ENCODE measurements at regions not wholly inside any gene's neighbourhood (a gene's known extent, or its start where the extent isn't known, plus 50 kb on each side); places are given as distances from the start of the nearest gene placed in this dataset.
"Not testable (repeated sequence)": the region's sequence is repeated elsewhere in the genome, so short reads cannot be mapped to it uniquely, and the experiment has no call there.

- Mint-ChIP-seq H3K27ac (no peak overlapping the region), H3K4me3 (no peak overlapping the region)
- intact Hi-C loops (cut with micrococcal nuclease) = no loop called here
These were observed 102.5 kb upstream of the TRPM1 start for GRCh38 chr15:31203999-31204398.

DNA sequence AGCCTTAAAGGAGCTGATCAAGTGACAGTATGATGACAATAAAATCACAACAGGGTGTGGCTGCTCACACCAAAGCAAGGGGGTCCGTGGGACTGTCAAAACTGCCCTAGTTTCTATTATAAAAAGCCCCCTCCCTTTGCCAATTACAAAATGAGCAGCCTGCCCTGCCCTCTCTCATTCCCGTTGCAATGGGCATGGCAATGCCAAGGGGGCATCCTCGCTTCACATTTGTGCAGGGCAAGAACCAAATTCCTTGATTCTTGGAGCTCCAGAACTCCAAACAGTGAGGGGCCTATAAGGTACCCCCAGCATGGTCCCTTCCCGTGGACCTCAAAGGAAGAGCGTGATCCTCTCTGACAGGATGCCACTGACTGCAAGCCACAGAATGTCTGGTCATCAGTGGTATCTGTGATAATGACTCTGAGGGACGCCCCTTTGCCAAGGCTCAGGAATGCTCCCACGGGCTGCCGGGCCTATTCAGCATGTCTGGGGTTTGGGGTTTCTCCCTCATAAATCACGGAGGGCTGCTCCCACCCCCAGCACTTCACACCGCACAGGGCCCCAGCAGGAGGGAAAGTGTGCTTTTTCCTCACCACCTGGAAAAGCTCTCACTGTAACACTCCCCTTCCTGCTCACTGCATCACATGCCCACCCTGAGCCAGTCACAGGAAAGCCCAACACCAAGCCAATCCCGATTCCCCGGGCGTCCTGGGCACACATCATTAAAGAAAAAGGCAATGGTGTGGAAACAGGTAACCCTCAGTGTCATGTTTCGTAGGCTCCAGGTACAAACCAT lies 105.1 kb upstream of the TRPM1 start:
- peaks cover 13% of the 10 kb centered on the region for H3K27me3 Mint-ChIP-seq
- no peak overlapping the region for H3K4me3 Mint-ChIP-seq
- no peak overlapping the region for H3K27ac Mint-ChIP-seq
- intact Hi-C loops (cut with micrococcal nuclease) = no loop called here
- H3K36me3 Mint-ChIP-seq (ENCODE audit: low read depth) = peaks cover 6% of the 10 kb centered on the region
- H3K4me1 Mint-ChIP-seq (ENCODE audit: low read depth) = peaks cover 1% of the 10 kb centered on the region
- no peaks in the 10 kb centered on the region for H3K9me3 Mint-ChIP-seq

More at GRCh38 chr15:31203999-31204398, 102.5 kb upstream of the TRPM1 start:
- Mint-ChIP-seq H3K9me3 (no peaks in the 10 kb centered on the region), H3K4me1 (ENCODE audit: low read depth) (peaks cover 25% of the 10 kb centered on the region), H3K36me3 (ENCODE audit: low read depth) (no peaks in the 10 kb centered on the region), H3K27me3 (peaks cover 12% of the 10 kb centered on the region)

DNA sequence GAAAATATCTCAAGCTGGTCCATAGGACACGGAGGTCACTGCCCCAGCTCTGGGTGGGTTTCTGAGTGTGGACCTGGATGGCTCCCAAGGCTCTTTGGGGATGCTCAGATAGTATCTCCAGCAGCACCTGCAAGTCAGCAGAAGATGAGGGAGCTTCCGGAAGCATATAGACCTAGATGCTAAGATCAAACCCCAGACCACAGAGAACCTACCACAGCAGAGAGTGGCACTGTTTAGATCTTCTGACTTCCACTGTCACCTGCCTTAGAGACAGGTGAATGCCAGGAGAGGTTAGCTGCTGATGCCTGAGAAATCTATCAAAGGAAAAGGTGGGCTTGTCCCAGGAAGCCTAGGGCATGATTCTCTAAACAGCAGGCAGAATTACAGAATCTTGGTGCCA lies 105.7 kb upstream of the TRPM1 start:
- Mint-ChIP-seq H3K4me1 (ENCODE audit: low read depth) (peaks cover 6% of the 10 kb centered on the region), H3K27ac (no peak overlapping the region), H3K27me3 (peaks cover 13% of the 10 kb centered on the region), H3K36me3 (ENCODE audit: low read depth) (peaks cover 6% of the 10 kb centered on the region), H3K9me3 (no peaks in the 10 kb centered on the region), H3K4me3 (no peak overlapping the region)
- intact Hi-C loops (cut with micrococcal nuclease) = no loop called here

- H3K27me3 Mint-ChIP-seq = peaks cover 13% of the 10 kb centered on the region
- H3K36me3 Mint-ChIP-seq (ENCODE audit: low read depth); H3K9me3 Mint-ChIP-seq; H3K27ac Mint-ChIP-seq; H3K4me1 Mint-ChIP-seq (ENCODE audit: low read depth); intact Hi-C loops (cut with micrococcal nuclease); H3K4me3 Mint-ChIP-seq: not testable (repeated sequence)
These were observed 106.3 kb upstream of the TRPM1 start for GRCh38 chr15:31207861-31208260.

DNA sequence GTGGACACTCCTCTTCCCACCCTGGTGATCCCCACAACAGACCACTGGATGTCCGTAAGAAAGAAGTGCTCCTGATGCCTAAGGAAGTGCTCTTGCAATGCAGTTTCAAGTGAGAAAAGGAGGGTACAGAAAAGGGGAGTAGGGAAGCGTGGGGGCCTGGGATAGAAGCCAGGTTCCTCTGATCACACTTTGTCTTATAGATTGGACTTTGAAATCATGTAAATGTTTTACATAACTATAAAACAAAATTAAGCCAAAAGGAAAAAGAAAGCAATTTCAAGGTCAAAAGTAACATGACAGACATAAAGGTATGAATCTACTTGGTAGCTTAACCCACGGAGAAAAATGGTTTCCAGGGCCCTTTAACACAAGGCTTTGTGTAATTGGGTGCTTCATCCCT lies 107.3 kb upstream of the TRPM1 start:
- H3K9me3 Mint-ChIP-seq = no peaks in the 10 kb centered on the region
- peaks cover 15% of the 10 kb centered on the region for H3K4me1 Mint-ChIP-seq (ENCODE audit: low read depth)
- peaks cover 6% of the 10 kb centered on the region for H3K36me3 Mint-ChIP-seq (ENCODE audit: low read depth)
- intact Hi-C loops (cut with micrococcal nuclease) = no loop called here
- peaks cover 13% of the 10 kb centered on the region for H3K27me3 Mint-ChIP-seq
- H3K4me3 Mint-ChIP-seq = no peak overlapping the region
- H3K27ac Mint-ChIP-seq = no peak overlapping the region

GRCh38 chr15:31211353-31211752 lies 109.8 kb upstream of the TRPM1 start:
- no peak overlapping the region for H3K27ac Mint-ChIP-seq
- intact Hi-C loops (cut with micrococcal nuclease) = no loop called here

DNA sequence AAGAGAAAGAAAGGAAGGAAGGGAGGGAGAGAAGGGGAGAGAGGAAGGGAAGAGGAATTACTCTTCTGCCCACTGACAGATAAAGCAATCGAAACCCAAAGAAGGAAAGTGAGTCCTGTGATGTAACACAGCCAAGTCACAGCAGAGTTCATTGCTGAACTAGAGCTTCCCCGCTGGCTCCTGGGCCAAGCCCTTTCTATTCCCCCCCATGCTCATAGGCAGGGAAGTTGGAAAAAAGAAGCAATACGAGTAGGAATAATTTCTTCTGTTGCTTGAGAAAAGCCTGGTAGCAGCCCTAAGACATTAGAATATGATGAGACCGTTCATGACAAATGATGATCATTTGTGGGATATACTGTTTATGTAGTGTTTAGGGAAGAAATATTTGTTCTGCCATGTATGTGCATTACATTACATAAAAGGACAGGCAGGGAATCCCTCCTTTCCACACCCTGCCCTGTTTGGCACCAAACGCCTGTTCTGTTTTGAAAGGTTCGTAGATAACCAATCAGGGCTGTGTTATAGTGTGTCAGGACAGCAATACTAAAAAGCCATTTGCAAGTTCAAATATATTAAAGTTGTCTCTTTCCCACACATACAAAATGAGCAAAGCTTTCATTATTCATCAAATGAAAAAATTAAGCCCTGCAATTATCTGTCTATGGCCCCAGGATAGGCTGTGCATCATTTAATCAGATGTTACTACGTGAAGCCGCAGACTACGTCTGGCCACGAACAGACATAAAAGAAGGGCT lies 111.0 kb upstream of the TRPM1 start:
- intact Hi-C loops (cut with micrococcal nuclease) = no loop called here
- Mint-ChIP-seq H3K9me3 (no peaks in the 10 kb centered on the region), H3K27ac (no peak overlapping the region), H3K27me3 (peaks cover 11% of the 10 kb centered on the region), H3K4me3 (no peak overlapping the region), H3K36me3 (ENCODE audit: low read depth) (peaks cover 16% of the 10 kb centered on the region), H3K4me1 (ENCODE audit: low read depth) (peaks cover 46% of the 10 kb centered on the region)

More at GRCh38 chr15:31211353-31211752, 109.8 kb upstream of the TRPM1 start:
- H3K9me3 Mint-ChIP-seq = no peaks in the 10 kb centered on the region
- peaks cover 11% of the 10 kb centered on the region for H3K27me3 Mint-ChIP-seq
- no peak overlapping the region for H3K4me3 Mint-ChIP-seq
- peaks cover 34% of the 10 kb centered on the region for H3K4me1 Mint-ChIP-seq (ENCODE audit: low read depth)
- H3K36me3 Mint-ChIP-seq (ENCODE audit: low read depth) = peaks cover 14% of the 10 kb centered on the region

GRCh38 chr15:31214158-31214863 lies 112.3 kb upstream of the KLF13 start:
- H3K27me3 Mint-ChIP-seq = peaks cover 5% of the 10 kb centered on the region
- H3K27ac Mint-ChIP-seq = peak overlapping the region; percentile 97
- intact Hi-C loops (cut with micrococcal nuclease) = loop anchor here (2.0 kb wide), 1 partner anchor 274 kb away; no protein-coding TSS in a partner anchor
- H3K4me3 Mint-ChIP-seq = peak overlapping the region; percentile 86
- H3K36me3 Mint-ChIP-seq (ENCODE audit: low read depth) = peaks cover 16% of the 10 kb centered on the region
- peaks cover 64% of the 10 kb centered on the region for H3K4me1 Mint-ChIP-seq (ENCODE audit: low read depth)
- no peaks in the 10 kb centered on the region for H3K9me3 Mint-ChIP-seq

DNA sequence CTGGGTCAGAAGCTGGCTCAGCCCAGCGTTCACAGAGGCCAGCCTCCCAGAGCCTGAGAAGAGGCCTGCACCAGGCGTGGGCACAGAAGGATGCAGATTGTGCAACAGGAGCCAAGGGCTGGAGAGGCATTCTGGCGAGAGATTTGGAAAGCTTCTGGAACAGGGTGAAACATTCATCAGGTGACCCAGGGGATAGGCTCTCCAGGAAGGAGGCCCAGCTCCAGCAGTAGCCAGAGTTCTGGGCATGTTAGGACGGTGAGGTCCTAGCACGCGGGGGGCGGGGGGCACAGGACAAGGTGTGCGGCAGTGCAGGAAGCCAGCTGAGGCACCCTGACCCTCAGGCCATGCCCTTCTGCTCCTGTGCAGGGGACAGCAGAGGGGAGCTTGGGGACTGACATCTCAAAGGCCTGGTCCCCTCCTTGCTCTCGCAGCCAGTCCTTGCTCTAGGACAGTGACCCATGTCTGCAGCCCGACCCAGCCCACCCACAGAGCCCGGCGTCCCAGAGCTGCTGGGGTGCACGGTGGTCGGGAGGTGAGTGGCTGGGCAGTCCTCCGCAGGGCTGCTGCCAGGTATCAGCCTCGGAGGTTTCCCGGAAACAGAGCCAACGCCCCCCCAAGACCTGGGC lies 111.7 kb upstream of the KLF13 start:
- Mint-ChIP-seq H3K9me3 (no peaks in the 10 kb centered on the region), H3K4me1 (ENCODE audit: low read depth) (peaks cover 67% of the 10 kb centered on the region), H3K27me3 (peaks cover 2% of the 10 kb centered on the region), H3K4me3 (peak overlapping the region; percentile 86), H3K27ac (peak overlapping the region; percentile 97), H3K36me3 (ENCODE audit: low read depth) (peaks cover 16% of the 10 kb centered on the region)
- intact Hi-C loops (cut with micrococcal nuclease) = loop anchor here (2.0 to 5.0 kb wide), 2 partner anchors 222 to 274 kb away; no protein-coding TSS in a partner anchor

DNA sequence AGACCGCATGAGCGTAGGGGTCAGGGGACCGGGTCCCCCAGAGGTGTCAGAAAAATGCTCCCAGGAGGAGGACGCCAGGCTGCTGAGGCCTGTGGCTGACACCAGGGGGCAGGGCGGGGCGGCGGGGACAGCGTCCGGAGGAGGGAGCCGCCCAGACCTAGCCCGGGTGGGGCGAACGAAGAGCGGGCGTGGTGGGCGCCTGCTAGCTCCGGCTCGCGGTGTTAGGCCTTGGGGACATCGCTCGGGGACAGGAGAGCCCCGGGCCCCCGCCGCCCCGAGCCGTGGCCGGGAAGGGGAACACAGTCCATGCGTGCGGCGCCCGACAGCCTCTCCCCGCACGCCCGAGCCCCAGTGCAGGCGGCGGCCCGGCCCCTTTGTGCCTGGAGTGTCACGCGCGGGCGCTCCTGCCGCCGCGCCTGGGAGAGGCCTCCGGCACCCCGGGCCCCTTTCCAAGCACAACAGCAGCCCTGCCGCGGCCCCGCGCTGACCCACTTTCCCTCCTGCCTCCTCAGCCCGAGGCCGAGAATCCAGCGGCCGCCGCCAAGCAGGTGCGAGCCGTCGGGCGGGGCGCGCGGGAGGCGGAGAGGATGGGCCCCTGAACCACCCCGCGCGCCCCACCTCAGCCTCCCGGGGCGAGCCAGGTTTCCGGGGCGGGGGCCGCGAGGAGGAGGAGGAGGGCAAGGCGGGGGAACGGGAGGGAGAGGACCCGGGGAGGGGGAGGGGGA lies 111.0 kb upstream of the KLF13 start:
- peak overlapping the region; percentile 97 for H3K27ac Mint-ChIP-seq
- H3K4me3 Mint-ChIP-seq = peak overlapping the region; percentile 86
- H3K27me3 Mint-ChIP-seq = no peaks in the 10 kb centered on the region
- H3K4me1 Mint-ChIP-seq (ENCODE audit: low read depth) = peaks cover 71% of the 10 kb centered on the region
- H3K9me3 Mint-ChIP-seq = no peaks in the 10 kb centered on the region
- H3K36me3 Mint-ChIP-seq (ENCODE audit: low read depth) = peaks cover 14% of the 10 kb centered on the region
- intact Hi-C loops (cut with micrococcal nuclease) = loop anchor here (1.0 to 5.0 kb wide), 5 partner anchors 21 to 273 kb away; partner anchors contain the start of gene KLF13

GRCh38 chr15:31216215-31216911 lies 110.3 kb upstream of the KLF13 start:
- Mint-ChIP-seq H3K4me1 (ENCODE audit: low read depth) (peaks cover 73% of the 10 kb centered on the region), H3K36me3 (ENCODE audit: low read depth) (peaks cover 15% of the 10 kb centered on the region), H3K4me3 (peak overlapping the region; percentile 86), H3K27me3 (no peaks in the 10 kb centered on the region), H3K9me3 (no peaks in the 10 kb centered on the region), H3K27ac (peak overlapping the region; percentile 97)
- intact Hi-C loops (cut with micrococcal nuclease) = loop anchor here (1.0 to 5.0 kb wide), 4 partner anchors 20 to 221 kb away; partner anchors contain the start of gene KLF13

- H3K4me3 Mint-ChIP-seq = peak overlapping the region; percentile 86
- peak overlapping the region; percentile 97 for H3K27ac Mint-ChIP-seq
- no peaks in the 10 kb centered on the region for H3K27me3 Mint-ChIP-seq
- intact Hi-C loops (cut with micrococcal nuclease) = loop anchor here (2.0 to 5.0 kb wide), 2 partner anchors 20 to 220 kb away; no protein-coding TSS in a partner anchor
- H3K4me1 Mint-ChIP-seq (ENCODE audit: low read depth) = peaks cover 73% of the 10 kb centered on the region
- no peaks in the 10 kb centered on the region for H3K9me3 Mint-ChIP-seq
- peaks cover 15% of the 10 kb centered on the region for H3K36me3 Mint-ChIP-seq (ENCODE audit: low read depth)
These were observed 109.6 kb upstream of the KLF13 start for GRCh38 chr15:31217067-31217466.

Measured in dendritic cell treated with granulocyte-macrophage colony-stimulating factor and Interleukin-4, amounts not matched to agents 40 ng/mL and 50 ng/mL, for 4 days (primary cell).